Amniotic epithelial cell (primary cell): ENCODE measurements at regions not wholly inside any gene's neighbourhood (a gene's known extent, or its start where the extent isn't known, plus 50 kb on each side); places are given as distances from the start of the nearest gene placed in this dataset.
"Not testable (repeated sequence)": the region's sequence is repeated elsewhere in the genome, so short reads cannot be mapped to it uniquely, and the experiment has no call there.

ENCODE experiments used
- DNase-seq: peaks from one replicate; pipeline ENCODE4 v3.0.0-alpha.2; 2010; ENCODE audit warnings: low read depth

DNA sequence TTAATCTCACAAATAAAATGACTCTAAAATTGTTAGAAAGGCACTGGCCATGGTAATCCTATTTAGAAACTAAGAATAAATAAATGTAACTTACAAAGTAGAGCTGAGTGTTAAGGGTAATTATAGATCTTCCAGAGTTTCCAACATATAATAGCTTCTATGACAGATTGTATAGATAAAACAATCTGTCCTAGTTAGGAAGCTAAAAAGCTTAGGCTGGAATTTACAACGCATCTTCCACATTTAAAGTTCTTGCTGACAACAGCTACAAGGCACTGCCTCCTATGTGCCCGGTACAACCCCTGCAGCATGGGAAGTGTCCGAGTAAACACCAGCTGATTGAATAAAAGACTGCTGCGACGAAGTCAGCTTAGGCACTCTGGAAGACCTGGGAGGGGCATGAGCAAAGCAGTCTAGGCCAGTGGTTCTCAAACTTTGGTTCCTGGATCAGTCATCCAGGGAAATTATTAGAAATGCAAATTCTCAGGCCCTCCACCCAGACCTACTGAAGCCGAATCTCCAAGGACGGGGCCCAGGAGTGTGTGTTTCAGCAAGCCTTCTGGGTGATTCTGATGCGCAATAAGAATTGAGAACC lies 635.6 kb upstream of the TBX3 start:
- no peak for DNase-seq

GRCh38 chr12:115313929-115314328 lies 630.0 kb upstream of the TBX3 start:
- DNase-seq = peak; percentile 91

DNA sequence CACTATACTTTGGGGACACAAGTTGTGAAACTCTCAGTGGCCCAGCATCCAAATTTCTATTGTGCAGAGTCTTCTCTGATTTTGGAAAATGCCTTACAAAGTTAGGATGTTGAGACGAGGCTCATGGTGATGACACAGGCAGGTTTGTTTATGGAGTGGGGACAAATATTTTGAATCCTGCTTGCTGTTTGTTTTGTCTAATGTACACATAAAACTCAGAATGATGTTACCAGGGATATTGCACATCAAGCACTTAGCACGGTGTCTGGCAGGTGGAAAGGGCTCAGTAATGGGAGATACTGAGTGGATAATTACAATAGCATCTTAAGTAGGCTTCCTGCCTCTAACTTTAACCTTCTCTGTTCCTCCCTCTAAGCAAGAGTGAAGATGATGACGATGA lies 628.9 kb upstream of the TBX3 start:
- no peak for DNase-seq

DNA sequence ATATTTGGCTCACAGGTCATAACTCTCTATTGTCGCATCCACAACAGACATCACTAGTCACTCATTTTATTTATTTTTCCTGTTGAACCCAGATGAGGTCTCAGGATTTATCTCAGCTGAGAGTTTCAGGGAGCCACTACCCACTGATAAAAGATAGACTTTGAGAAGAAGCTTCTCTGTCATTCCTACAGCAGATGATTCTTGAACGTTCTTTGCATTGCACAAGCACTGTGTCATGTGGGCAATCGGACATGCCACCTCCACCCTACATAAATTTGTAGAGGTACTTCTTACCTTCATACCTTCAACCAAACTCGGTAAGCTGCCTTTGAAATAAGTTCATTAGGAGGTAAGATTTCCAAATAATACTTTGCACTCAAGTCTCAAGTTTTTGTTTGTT lies 627.9 kb upstream of the TBX3 start:
- DNase-seq = no peak

DNA sequence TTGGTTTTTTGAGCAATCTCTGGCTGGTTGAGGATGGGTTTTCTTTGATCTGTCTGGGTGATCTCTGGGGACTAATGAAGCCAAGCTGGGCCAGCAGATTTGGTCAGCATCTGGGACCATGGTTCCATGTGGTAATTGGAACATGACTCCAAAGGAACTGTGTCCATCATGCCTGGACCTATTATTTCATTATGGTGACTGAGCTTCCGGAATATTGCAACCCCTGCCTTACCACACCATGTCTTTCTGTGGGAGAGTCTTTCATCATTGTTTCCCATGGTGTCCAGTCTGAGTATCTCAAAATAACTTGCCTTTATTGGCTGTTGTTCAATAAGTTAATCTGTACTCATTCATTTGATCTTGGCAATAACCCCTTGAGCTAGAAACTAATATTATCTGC lies 624.9 kb upstream of the TBX3 start:
- DNase-seq = no peak

GRCh38 chr12:115306380-115306779 lies 622.4 kb upstream of the TBX3 start:
- DNase-seq = peak; percentile 50

- peak; percentile 21 for DNase-seq
Observed at GRCh38 chr12:115305867-115306266, 621.9 kb upstream of the TBX3 start.

DNA sequence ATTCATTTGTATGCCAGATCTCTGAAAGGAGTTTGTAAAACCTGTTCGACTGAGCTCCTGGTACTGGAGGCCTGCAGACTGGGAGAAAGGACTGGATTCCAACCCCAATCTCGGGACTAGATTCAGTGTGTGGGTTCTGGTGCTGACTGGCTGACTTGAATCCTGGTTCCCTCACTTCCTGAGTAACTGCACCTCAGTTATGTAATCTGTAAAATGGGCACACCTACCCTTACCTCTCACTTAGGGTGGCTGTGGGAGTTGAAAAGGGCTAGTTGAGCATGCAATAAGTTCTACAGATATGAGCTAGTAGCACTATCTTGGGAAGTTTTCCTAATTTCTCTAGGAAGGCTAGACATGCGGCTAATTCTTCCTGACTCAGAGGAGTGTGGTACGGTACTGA lies 621.3 kb upstream of the TBX3 start:
- no peak for DNase-seq

GRCh38 chr12:115303723-115304309 lies 619.8 kb upstream of the TBX3 start:
- DNase-seq = peak; percentile 91

GRCh38 chr12:115297445-115297844 lies 613.5 kb upstream of the TBX3 start:
- DNase-seq = no peak

GRCh38 chr12:115296613-115297198 lies 612.7 kb upstream of the TBX3 start:
- DNase-seq = no peak

DNA sequence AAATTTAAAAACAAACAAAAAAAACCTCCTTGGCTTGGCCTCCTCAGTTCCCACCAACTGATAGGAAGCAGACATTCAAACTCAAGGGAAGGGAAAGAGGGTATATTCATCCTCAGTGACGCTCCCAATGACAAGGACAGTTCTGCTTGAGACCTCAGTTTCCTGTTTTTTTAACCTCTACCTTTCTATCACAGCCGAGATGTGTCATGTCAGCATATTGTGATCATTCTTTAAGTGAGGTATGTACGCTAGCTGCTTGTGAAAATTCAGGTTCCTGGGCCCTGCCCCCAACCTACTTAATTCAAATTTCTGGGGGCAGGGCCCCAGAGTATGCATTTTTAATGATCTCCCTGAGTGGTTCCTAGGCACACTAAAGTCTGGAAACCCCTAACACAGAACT lies 611.9 kb upstream of the TBX3 start:
- no peak for DNase-seq

DNA sequence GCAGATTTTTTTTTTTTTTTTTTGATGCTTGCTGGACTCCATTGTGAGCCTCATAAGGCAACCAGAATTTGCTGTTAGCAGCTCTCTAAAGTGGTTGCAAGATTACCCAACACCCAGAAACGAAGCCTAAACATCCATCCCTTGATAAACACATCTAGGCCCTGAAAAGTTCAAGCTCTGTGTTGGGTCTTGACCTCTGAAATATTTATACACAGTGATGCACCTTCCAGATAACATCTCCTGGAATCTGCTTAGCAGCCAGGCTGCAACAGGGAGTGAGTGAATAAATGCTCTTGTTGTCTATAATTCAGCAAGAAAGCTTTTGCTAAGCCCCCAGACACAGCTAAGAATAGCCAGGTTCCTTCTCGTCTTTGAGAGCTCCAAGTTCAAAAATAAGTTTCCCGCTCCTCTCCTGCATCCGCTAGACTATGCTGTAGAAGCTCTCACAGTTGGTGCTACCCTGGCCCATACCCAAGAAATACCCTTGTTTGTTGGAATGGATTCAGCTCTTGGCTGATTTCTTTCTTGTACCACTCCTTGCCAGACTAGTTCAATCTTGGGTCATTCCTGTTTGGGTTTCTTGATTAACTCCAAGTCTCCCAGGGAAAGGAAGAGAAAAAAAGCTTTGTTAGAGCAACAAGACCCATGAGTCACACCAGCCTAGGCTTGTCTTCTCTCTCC lies 610.6 kb upstream of the TBX3 start:
- DNase-seq = peak; percentile 93

- not testable (repeated sequence) for DNase-seq
Observed at GRCh38 chr12:115285429-115285828, 601.5 kb upstream of the TBX3 start.

- DNase-seq = peak; percentile 40
Observed at GRCh38 chr12:115273456-115273855, 589.5 kb upstream of the TBX3 start.

DNA sequence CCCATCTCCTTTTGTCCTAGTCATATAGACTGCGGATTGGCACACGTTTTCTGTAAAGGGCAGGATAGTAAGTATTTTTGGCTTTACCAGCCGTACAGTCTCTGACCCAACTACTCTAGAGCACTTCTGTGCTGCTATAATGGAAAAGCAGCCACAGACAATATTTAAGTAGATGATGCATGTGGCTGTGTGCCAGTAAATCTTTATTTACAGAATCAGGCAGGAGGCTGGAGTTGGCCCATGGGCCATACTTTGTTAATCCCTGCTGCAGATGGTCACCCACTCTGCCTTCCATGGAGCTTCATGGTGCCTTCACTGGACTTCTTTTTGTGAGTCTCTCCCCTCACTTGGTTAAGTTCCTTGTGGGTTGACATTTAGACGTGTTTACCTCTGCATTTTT lies 584.5 kb upstream of the TBX3 start:
- no peak for DNase-seq

DNA sequence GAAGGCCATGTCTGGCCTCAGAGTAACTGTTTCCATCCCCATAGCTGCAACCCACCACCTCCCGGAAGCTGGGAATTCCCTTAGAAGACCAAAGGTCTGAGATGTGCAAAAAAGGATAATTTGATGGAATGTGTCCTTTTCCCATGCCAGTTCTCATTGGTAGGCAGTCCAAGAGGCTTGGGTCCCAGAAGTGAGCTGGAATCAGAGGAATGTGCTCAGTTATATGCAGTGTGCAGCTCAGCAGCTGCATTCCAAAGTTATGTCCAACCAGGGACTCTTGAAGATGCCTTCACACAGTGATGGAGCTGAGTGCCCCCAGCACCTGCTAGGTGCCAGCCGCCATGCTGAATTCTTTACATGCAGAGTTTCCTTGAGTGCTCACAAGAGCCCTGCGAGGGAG lies 583.9 kb upstream of the TBX3 start:
- DNase-seq = no peak

GRCh38 chr12:115267464-115267863 lies 583.5 kb upstream of the TBX3 start:
- DNase-seq = no peak

GRCh38 chr12:115264605-115265004 lies 580.6 kb upstream of the TBX3 start:
- no peak for DNase-seq

DNA sequence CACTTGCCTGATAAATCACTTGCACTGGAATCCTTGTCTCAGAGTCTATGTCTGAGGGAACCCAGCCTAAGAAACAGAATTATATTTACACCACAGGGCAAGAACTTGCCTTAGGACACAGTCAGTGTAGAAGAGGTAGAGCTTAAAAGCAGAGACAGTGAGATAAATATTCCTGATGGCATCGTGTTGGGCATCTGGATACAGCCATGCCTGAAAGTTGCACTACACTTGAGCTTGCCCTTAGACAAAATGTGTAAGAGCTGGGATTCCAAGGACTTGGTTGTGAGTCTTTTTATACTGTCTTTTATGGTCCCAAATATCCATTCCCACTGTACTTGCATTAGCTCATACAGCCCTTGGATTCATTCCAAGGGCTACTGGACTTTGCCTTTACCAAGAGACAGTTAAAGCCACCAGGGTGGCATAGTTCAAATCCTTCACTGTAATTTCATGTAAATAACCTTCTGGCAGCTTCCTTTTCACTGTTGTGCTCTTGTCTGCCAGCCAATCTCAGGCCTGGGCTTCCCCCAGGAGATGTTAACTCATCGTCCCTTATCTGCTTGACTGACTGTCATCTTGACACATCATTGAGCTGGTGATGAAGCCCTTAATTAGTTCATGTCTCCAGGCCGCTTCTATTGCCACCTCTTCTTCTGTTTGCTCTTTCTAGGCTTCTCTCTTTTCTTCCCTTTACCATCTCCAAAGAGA lies 577.9 kb upstream of the TBX3 start:
- peak; percentile 16 for DNase-seq

DNA sequence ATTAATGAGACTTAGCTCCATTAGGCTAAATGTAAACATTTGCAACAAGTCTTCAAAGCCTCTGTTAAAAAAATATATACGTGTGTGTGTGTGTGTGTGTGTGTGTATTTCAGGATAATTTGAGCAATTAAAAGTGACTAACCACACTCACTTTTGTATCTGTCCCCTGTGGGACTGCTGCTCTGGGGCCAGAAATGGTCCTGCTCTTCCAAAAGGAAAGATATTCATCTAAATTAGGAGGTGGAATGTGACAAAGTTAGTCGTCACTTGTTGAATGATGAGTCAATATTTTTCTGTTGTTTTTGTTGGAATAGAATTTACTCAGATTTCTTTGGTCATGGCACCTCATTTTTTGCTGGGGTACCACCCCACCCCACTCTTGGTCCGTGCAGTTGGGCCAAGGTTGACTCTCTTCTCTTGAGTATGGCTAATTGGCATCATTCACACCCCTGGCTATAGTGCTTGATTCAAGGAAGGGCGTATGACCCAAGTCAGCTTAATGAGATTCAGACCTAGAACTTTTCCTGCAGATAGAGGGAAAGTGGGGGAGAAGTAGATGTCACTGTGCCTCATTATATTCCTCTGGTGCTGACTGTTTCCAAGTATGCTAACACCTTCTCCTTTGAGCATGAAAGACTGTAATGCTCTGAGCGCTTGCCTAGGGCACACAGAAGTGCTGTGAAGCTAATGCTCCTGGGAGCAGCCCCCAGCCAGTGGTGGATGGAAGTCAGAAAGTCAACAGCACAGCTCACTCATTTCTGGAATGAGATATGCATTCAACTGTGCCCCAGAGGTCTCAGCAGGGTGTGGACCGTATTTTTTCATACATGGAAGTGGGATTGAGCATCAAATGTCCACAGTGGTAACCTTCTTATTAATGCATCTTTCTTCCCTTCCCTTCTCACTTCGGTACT lies 577.0 kb upstream of the TBX3 start:
- no peak for DNase-seq
